Body of pancreas (tissue), 4 donors: ENCODE measurements at regions not wholly inside any gene's neighbourhood (a gene's known extent, or its start where the extent isn't known, plus 50 kb on each side); places are given as distances from the start of the nearest gene placed in this dataset.

ENCODE experiments used
- ATAC-seq: fragments of 150-250 bp; one replicate; pipeline ENCODE4 v1.9.1; 2016
- DNase-seq, 4 donors: peaks; one replicate each; pipeline ENCODE4 v3.0.0-alpha.2; 2019
- H3K27ac ChIP-seq, 4 donors: fragments of 200-600 bp; sonication (generic); 1 replicate in 3 of 4; 2 replicates in 1 of 4; pipeline versions ENCODE4 v1.5.1 to v1.6.1; 2016 to 2019; ENCODE audit warnings: mild to moderate bottlenecking in 1 of 4, mixed read lengths in 1 of 4, moderate library complexity in 1 of 4
- H3K27me3 ChIP-seq, 2 donors: fragments of 200-600 bp; sonication (generic); one replicate each; pipeline ENCODE4 v1.6.0; 2016; ENCODE audit warnings: mild to moderate bottlenecking in 1 of 2
- H3K36me3 ChIP-seq, 2 donors: fragments of 200-600 bp; sonication (generic); replicated peaks in 1 of 2; 2 replicates each; pipeline ENCODE4 v1.5.1; 2016; ENCODE audit warnings: low read depth in 2 of 2; ENCODE audit not compliant: insufficient read depth in 1 of 2
- H3K4me1 ChIP-seq: fragments of 200-600 bp; sonication (generic); one replicate; pipeline ENCODE4 v1.6.0; 2016
- H3K4me3 ChIP-seq, 2 donors: fragments of 200-600 bp; sonication (generic); 1 replicate in 1 of 2; 2 replicates in 1 of 2; pipeline ENCODE4 v1.5.1; 2016 to 2019
- H3K9me3 ChIP-seq, 3 donors: fragments of 200-600 bp; sonication (generic); 1 replicate in 2 of 3; 2 replicates in 1 of 3; pipeline ENCODE4 v1.5.1; 2016
- CTCF ChIP-seq, 7 experiments: fragments of 450-650 bp in 4 of 7; fragments of 200-600 bp in 3 of 7; sonication (generic) in 3 of 7; IDR thresholded peaks; one replicate each; pipeline ENCODE4 v1.5.1; 2016 to 2019; ENCODE audit warnings: antibody characterized with exemption in 7 of 7
- POLR2A ChIP-seq, 3 donors: fragments of 450-650 bp; IDR thresholded peaks; one replicate each; pipeline ENCODE4 v1.6.1; 2016; ENCODE audit warnings: antibody characterized with exemption in 3 of 3, mild to moderate bottlenecking in 2 of 3
- WGBS, 2 donors: methylation state at CpG; one replicate each; pipeline ENCODE4 v1.1.5; 2017; 5-methylcytosine and 5-hydroxymethylcytosine counted together
- intact Hi-C: fragments of 100-400 bp; cut with DNase I; formaldehyde crosslinking; loops from one replicate; pipeline ENCODE4 v1.15.1; 2023

GRCh38 chr18:23317975-23318675, 135.0 kb upstream of the RIOK3 start:
- Histone ChIP-seq H3K27me3 (no peaks in the 10 kb centered on the region), H3K4me1 (no peaks in the 10 kb centered on the region), H3K9me3 (no peaks in the 10 kb centered on the region), H3K27ac (no peak overlapping the region), H3K36me3 (no peaks in the 10 kb centered on the region), H3K4me3 (no peak overlapping the region)
- DNase-seq: no peak
- no peak for TF ChIP-seq CTCF (IDR thresholded peaks at IDR 0.05)
- WGBS, 2 donors: 85 to 88% methylated on average over 5 of the region's 5 CpGs
- intact Hi-C loops: no loop called here
- ATAC-seq: no peak

GRCh38 chr18:23320709-23321236, 132.3 kb upstream of the RIOK3 start:
- 63 to 71% methylated on average over 1 of the region's 1 CpG for WGBS, 2 donors
- Histone ChIP-seq H3K4me1 (no peaks in the 10 kb centered on the region), H3K36me3 (no peaks in the 10 kb centered on the region), H3K27ac (no peak overlapping the region), H3K9me3 (no peaks in the 10 kb centered on the region), H3K4me3 (no peak overlapping the region), H3K27me3 (no peaks in the 10 kb centered on the region)
- DNase-seq (no peak), ATAC-seq (no peak)
- TF ChIP-seq CTCF (IDR thresholded peaks at IDR 0.05) (no peak), POLR2A (IDR thresholded peaks at IDR 0.05) (no peak)
- intact Hi-C loops: no loop called here

- Histone ChIP-seq H3K4me1 (no peaks in the 10 kb centered on the region), H3K9me3 (no peaks in the 10 kb centered on the region), H3K36me3 (no peaks in the 10 kb centered on the region), H3K27ac (no peak overlapping the region), H3K27me3 (no peaks in the 10 kb centered on the region), H3K4me3 (no peak overlapping the region)
- no peak for DNase-seq
- intact Hi-C loops: no loop called here
- TF ChIP-seq POLR2A (IDR thresholded peaks at IDR 0.05) (no peak), CTCF (IDR thresholded peaks at IDR 0.05) (no peak)
- WGBS, 2 donors: 85 to 90% methylated on average over 5 of the region's 5 CpGs
- no peak for ATAC-seq
Measured at GRCh38 chr18:23321996-23322395, 131.1 kb upstream of the RIOK3 start.

DNA sequence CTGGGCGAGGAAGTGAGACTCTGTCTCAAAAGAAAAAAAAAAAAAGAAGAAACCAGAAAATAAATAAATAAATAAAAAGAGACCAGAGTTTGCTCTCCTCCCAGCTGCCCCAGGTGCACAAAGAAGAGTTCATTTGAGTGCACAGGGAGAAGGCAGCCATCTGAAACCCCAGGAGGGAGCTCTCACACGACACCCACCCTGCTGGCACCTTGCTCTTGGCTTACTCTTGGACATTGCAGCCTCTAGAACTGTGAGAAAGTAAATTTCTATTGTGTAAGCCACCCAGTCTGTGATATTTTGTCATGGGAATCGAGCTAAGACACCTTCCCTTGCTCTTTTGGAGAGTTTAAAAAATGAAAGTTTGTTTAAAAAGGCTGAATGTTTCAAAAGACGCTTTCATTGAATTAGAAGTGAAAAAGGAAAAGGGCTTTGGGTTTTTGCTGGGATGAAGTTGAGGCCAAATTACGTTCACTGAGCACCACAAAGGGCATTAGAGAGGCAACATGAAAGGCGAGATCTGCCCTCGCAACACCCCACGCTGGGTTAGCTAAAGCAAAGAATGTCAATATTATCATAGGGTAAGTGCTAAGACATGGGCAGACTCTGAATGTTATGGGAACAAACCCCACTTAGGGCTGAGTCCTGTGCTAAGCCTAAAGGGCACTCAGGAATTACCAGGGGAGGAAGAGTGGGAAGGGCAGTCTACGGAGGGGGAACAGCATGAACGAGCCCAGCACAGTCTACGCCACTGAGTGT, 128.9 kb upstream of the RIOK3 start:
- H3K9me3 ChIP-seq: no peaks in the 10 kb centered on the region
- WGBS, 2 donors: 93 to 97% methylated on average over 11 of the region's 11 CpGs
- no peaks in the 10 kb centered on the region for H3K27me3 ChIP-seq
- DNase-seq: no peak
- no peak overlapping the region for H3K27ac ChIP-seq
- TF ChIP-seq CTCF (IDR thresholded peaks at IDR 0.05): no peak
- no peak for TF ChIP-seq POLR2A (IDR thresholded peaks at IDR 0.05)
- no peaks in the 10 kb centered on the region for H3K4me1 ChIP-seq
- ATAC-seq: no peak
- intact Hi-C loops: no loop called here
- no peaks in the 10 kb centered on the region for H3K36me3 ChIP-seq
- no peak overlapping the region for H3K4me3 ChIP-seq
